ENCODE measurements at regions not wholly inside any gene's neighbourhood (a gene's known extent, or its start where the extent isn't known, plus 50 kb on each side); places are given as distances from the start of the nearest gene placed in this dataset.

DNA sequence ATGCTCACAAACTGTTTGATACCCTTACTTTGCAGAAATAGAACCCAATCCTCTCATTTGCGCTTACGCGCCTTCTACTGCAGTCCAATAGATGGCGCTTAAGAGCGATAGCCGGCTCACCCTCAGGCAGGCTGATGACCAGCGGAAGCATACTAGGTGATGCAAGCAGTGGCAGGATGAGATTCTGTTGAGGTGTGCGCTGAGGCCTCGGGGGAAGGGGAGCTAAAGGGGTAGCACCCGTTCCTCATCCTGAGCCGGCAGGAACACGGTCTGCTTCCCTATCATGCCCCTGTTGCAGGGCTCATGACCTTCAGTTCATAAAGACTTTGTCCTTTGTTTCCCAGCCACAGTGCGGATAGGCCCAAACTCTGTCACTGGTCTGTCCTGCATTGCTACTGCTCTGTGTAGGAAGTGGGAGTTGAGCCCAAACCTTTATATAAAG is 628.9 kb downstream of the TLL1 start:
- Mint-ChIP-seq H3K27ac (no peak overlapping the region), H3K27me3 (no peaks in the 10 kb centered on the region), H3K9me3 (peaks cover 0 to 31% (median 6%) of the 10 kb centered on the region in 11 donors), H3K36me3 (no peaks in the 10 kb centered on the region), H3K4me1 (no peaks in the 10 kb centered on the region), H3K4me3 (no peak overlapping the region)
- Histone ChIP-seq H3K4me3 (ENCODE audit: low read length) (no peak overlapping the region), H3K9me3 (ENCODE audit: control insufficient read depth in 2 of 3, low read length in 3 of 3) (no peaks in the 10 kb centered on the region), H3K4me1 (ENCODE audit: control insufficient read depth in 2 of 2, insufficient read depth in 2 of 2, low read length in 2 of 2) (no peaks in the 10 kb centered on the region), H3K27me3 (ENCODE audit: control insufficient read depth in 2 of 2, insufficient read depth in 2 of 2, low read length in 2 of 2) (no peaks in the 10 kb centered on the region), H3K27ac (ENCODE audit: low read depth, low read length) (no peak overlapping the region), H3K36me3 (ENCODE audit: control insufficient read depth in 2 of 3, insufficient read depth in 3 of 3, low read length in 3 of 3) (no peaks in the 10 kb centered on the region)
- intact Hi-C loops (cut with micrococcal nuclease): no loop called here
- CTCF ChIA-PET: no interaction called here
- POLR2A ChIA-PET: no interaction called here
- no peak for DNase-seq
- ATAC-seq: no peak

DNA sequence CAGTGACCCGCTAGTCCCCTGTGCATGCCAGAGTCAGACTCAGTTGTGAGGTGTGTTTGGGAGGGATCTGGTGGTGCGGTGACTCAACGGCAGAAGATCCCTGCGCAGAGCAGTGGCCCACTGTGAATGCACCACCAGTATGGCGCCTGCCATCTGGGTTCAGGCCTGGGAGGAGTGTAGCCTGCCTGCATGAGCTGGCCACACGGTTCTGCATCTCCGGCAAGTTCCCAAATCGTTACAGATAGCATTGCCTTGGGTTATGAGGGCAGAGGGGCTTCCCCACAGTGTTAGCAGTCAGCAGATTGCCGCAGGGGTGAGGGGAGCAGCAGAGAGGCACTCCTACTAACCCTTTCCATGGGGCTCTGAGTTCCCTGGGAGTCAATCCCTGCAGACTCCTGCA is 629.6 kb downstream of the TLL1 start:
- H3K9me3 Mint-ChIP-seq: peaks cover 0 to 32% (median 6%) of the 10 kb centered on the region in 11 donors
- Histone ChIP-seq H3K27me3 (ENCODE audit: control insufficient read depth in 2 of 2, insufficient read depth in 2 of 2, low read length in 2 of 2) (no peaks in the 10 kb centered on the region), H3K36me3 (ENCODE audit: control insufficient read depth in 2 of 3, insufficient read depth in 3 of 3, low read length in 3 of 3) (no peaks in the 10 kb centered on the region), H3K9me3 (ENCODE audit: control insufficient read depth in 2 of 3, low read length in 3 of 3) (no peaks in the 10 kb centered on the region), H3K27ac (ENCODE audit: low read depth, low read length) (no peak overlapping the region), H3K4me1 (ENCODE audit: control insufficient read depth in 2 of 2, insufficient read depth in 2 of 2, low read length in 2 of 2) (no peaks in the 10 kb centered on the region), H3K4me3 (ENCODE audit: low read length) (no peak overlapping the region)
- DNase-seq: no peak
- intact Hi-C loops (cut with micrococcal nuclease): no loop called here
- no peak overlapping the region for H3K27ac Mint-ChIP-seq
- no peak overlapping the region for H3K4me3 Mint-ChIP-seq
- H3K4me1 Mint-ChIP-seq: no peaks in the 10 kb centered on the region
- ATAC-seq: no peak
- no peaks in the 10 kb centered on the region for H3K27me3 Mint-ChIP-seq
- ChIA-PET POLR2A (no interaction called here), CTCF (no interaction called here)
- no peaks in the 10 kb centered on the region for H3K36me3 Mint-ChIP-seq

DNA sequence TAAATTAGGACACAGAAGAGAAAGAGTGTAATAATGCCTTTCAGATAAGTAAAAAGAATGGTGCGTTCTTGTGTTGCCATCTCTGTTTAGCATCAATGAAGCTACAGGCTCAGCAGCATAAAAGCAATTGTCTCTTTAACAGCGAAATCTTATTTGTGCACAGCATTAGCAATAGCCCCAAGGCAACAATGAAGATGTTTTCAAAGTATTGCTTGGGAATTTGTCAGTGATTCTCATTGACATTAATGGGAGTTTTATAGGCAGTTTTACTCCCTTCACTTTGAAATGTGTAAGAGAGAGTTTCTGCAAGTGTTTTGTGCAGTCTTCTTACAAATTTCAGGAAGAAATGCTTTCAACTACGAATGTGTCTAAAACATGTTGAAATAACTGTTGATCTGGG is 633.0 kb downstream of the TLL1 start:
- Histone ChIP-seq H3K27ac (ENCODE audit: low read depth, low read length) (no peak overlapping the region), H3K27me3 (ENCODE audit: control insufficient read depth in 2 of 2, insufficient read depth in 2 of 2, low read length in 2 of 2) (no peaks in the 10 kb centered on the region), H3K4me1 (ENCODE audit: control insufficient read depth in 2 of 2, insufficient read depth in 2 of 2, low read length in 2 of 2) (no peaks in the 10 kb centered on the region), H3K9me3 (ENCODE audit: control insufficient read depth in 2 of 3, low read length in 3 of 3) (no peaks in the 10 kb centered on the region), H3K36me3 (ENCODE audit: control insufficient read depth in 2 of 3, insufficient read depth in 3 of 3, low read length in 3 of 3) (no peaks in the 10 kb centered on the region), H3K4me3 (ENCODE audit: low read length) (no peak overlapping the region)
- intact Hi-C loops (cut with micrococcal nuclease): no loop called here
- Mint-ChIP-seq H3K4me3 (no peak overlapping the region), H3K36me3 (no peaks in the 10 kb centered on the region), H3K9me3 (peaks cover 0 to 26% (median 7%) of the 10 kb centered on the region in 11 donors), H3K27ac (no peak overlapping the region), H3K27me3 (no peaks in the 10 kb centered on the region), H3K4me1 (no peaks in the 10 kb centered on the region)
- ChIA-PET POLR2A (no interaction called here), CTCF (no interaction called here)
- DNase-seq (no peak), ATAC-seq (no peak)

DNA sequence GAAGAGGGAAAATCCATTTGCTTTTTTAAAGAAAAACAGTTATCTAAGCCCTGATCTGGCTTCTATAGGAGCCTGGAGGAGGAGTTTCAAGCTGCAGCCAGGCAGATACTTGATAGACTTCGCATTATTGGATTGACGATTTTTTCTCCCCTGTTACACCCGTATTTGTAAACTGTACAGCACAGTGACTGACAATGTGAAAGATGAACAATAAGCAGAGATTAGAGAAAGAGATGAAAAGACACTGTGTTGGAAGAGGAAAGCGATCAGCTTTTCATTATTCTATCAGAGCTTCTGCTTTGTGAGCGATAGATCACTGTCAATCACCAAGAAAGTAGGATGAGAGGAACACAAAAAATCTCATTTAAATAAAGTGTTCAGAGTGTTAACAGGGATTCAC is 639.2 kb downstream of the TLL1 start:
- ATAC-seq: no peak
- POLR2A ChIA-PET: no interaction called here
- intact Hi-C loops (cut with micrococcal nuclease): no loop called here
- Histone ChIP-seq H3K4me3 (ENCODE audit: low read length) (no peak overlapping the region), H3K9me3 (ENCODE audit: control insufficient read depth in 2 of 3, low read length in 3 of 3) (no peaks in the 10 kb centered on the region), H3K27ac (ENCODE audit: low read depth, low read length) (no peak overlapping the region), H3K36me3 (ENCODE audit: control insufficient read depth in 2 of 3, insufficient read depth in 3 of 3, low read length in 3 of 3) (no peaks in the 10 kb centered on the region), H3K27me3 (ENCODE audit: control insufficient read depth in 2 of 2, insufficient read depth in 2 of 2, low read length in 2 of 2) (no peaks in the 10 kb centered on the region), H3K4me1 (ENCODE audit: control insufficient read depth in 2 of 2, insufficient read depth in 2 of 2, low read length in 2 of 2) (no peaks in the 10 kb centered on the region)
- no peak overlapping the region for H3K4me3 Mint-ChIP-seq
- no peaks in the 10 kb centered on the region for H3K27me3 Mint-ChIP-seq
- no peaks in the 10 kb centered on the region for H3K36me3 Mint-ChIP-seq
- DNase-seq: no peak
- peaks cover 0 to 15% (median 4%) of the 10 kb centered on the region in 11 donors for H3K9me3 Mint-ChIP-seq
- H3K27ac Mint-ChIP-seq: no peak overlapping the region
- CTCF ChIA-PET: no interaction called here
- H3K4me1 Mint-ChIP-seq: no peaks in the 10 kb centered on the region

DNA sequence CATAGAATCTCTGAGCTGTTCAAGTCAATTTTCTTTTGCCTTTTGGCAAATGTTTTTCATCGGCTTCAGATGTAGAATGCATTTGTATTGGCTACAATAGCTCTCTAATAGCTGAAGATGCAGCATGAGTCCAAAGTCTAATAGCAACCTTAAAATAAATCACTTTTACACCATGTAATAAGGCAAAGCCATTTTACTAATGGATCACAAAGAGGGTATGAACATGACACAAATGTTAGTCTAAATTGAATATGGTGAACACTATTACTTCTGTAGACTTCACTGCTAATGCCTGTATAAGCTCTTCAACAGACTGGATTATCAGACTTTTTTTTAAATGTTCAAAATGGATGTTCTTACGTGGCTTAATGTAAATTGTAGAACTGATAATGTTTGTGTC is 645.3 kb downstream of the TLL1 start:
- Histone ChIP-seq H3K9me3 (ENCODE audit: control insufficient read depth in 2 of 3, low read length in 3 of 3) (no peaks in the 10 kb centered on the region), H3K36me3 (ENCODE audit: control insufficient read depth in 2 of 3, insufficient read depth in 3 of 3, low read length in 3 of 3) (no peaks in the 10 kb centered on the region), H3K4me1 (ENCODE audit: control insufficient read depth in 2 of 2, insufficient read depth in 2 of 2, low read length in 2 of 2) (no peaks in the 10 kb centered on the region), H3K27me3 (ENCODE audit: control insufficient read depth in 2 of 2, insufficient read depth in 2 of 2, low read length in 2 of 2) (no peaks in the 10 kb centered on the region), H3K4me3 (ENCODE audit: low read length) (no peak overlapping the region), H3K27ac (ENCODE audit: low read depth, low read length) (no peak overlapping the region)
- ChIA-PET CTCF (no interaction called here), POLR2A (no interaction called here)
- no peak for DNase-seq
- Mint-ChIP-seq H3K27me3 (no peaks in the 10 kb centered on the region), H3K36me3 (no peaks in the 10 kb centered on the region), H3K9me3 (peaks cover 0 to 16% (median 6%) of the 10 kb centered on the region in 11 donors), H3K4me3 (no peak overlapping the region), H3K27ac (no peak overlapping the region), H3K4me1 (no peaks in the 10 kb centered on the region)
- no peak for ATAC-seq
- intact Hi-C loops (cut with micrococcal nuclease): no loop called here

DNA sequence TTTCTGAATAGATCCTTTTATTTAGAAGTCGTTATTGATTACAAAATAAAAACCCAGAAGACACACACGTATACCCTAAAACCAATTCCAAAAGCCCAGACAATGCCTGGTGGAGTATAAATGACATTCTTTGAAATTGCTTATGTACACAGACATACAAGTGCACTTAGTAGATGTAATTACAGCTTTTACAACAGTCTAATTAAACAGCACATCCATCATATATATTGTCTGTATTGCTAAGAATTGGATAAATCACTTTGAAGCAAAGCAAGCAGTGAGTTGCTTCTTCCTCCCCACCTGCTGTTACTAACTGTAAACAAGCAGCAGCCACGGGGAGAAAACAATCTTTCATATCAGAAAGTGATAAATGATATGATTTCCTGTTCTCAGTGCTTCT is 645.7 kb downstream of the TLL1 start:
- ChIA-PET CTCF (no interaction called here), POLR2A (no interaction called here)
- no peaks in the 10 kb centered on the region for H3K36me3 ChIP-seq (ENCODE audit: control insufficient read depth in 2 of 3, insufficient read depth in 3 of 3, low read length in 3 of 3)
- Mint-ChIP-seq H3K36me3 (no peaks in the 10 kb centered on the region), H3K27me3 (no peaks in the 10 kb centered on the region), H3K4me1 (no peaks in the 10 kb centered on the region), H3K9me3 (peaks cover 0 to 16% (median 6%) of the 10 kb centered on the region in 11 donors), H3K27ac (no peak overlapping the region), H3K4me3 (no peak overlapping the region)
- DNase-seq (no peak), ATAC-seq (no peak)
- intact Hi-C loops (cut with micrococcal nuclease): no loop called here
- no peaks in the 10 kb centered on the region for H3K27me3 ChIP-seq (ENCODE audit: control insufficient read depth in 2 of 2, insufficient read depth in 2 of 2, low read length in 2 of 2)
- H3K4me1 ChIP-seq (ENCODE audit: control insufficient read depth in 2 of 2, insufficient read depth in 2 of 2, low read length in 2 of 2): no peaks in the 10 kb centered on the region
- no peaks in the 10 kb centered on the region for H3K9me3 ChIP-seq (ENCODE audit: control insufficient read depth in 2 of 3, low read length in 3 of 3)
- H3K27ac ChIP-seq (ENCODE audit: low read depth, low read length): no peak overlapping the region
- no peak overlapping the region for H3K4me3 ChIP-seq (ENCODE audit: low read length)

DNA sequence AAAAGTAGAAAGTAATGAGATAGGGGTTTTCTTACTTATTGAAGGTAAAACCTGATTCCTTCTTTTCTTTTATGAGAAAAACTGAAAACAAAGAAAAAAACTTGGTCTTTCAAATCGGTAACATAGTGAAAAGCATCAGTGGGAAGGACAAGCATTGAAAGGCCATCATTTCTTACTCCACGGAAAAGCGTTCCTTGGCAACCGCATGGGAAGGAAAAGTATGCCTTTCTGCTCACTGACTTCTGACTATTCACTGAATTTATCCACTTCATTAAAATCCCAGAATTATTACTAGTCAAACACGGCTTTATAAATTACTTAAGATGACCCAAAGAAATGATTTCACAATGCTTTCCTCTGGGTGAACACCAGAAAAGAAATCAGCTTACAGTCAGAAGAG is 646.7 kb downstream of the TLL1 start:
- Histone ChIP-seq H3K27ac (ENCODE audit: low read depth, low read length) (no peak overlapping the region), H3K36me3 (ENCODE audit: control insufficient read depth in 2 of 3, insufficient read depth in 3 of 3, low read length in 3 of 3) (no peaks in the 10 kb centered on the region), H3K4me3 (ENCODE audit: low read length) (no peak overlapping the region), H3K9me3 (ENCODE audit: control insufficient read depth in 2 of 3, low read length in 3 of 3) (no peaks in the 10 kb centered on the region), H3K27me3 (ENCODE audit: control insufficient read depth in 2 of 2, insufficient read depth in 2 of 2, low read length in 2 of 2) (no peaks in the 10 kb centered on the region), H3K4me1 (ENCODE audit: control insufficient read depth in 2 of 2, insufficient read depth in 2 of 2, low read length in 2 of 2) (no peaks in the 10 kb centered on the region)
- H3K27ac Mint-ChIP-seq: no peak overlapping the region
- intact Hi-C loops (cut with micrococcal nuclease): no loop called here
- H3K9me3 Mint-ChIP-seq: peaks cover 0 to 16% (median 6%) of the 10 kb centered on the region in 11 donors
- H3K4me3 Mint-ChIP-seq: no peak overlapping the region
- ChIA-PET CTCF (no interaction called here), POLR2A (no interaction called here)
- ATAC-seq (no peak), DNase-seq (no peak)
- H3K27me3 Mint-ChIP-seq: no peaks in the 10 kb centered on the region
- no peaks in the 10 kb centered on the region for H3K36me3 Mint-ChIP-seq
- no peaks in the 10 kb centered on the region for H3K4me1 Mint-ChIP-seq

All from naive thymus-derived CD4-positive, alpha-beta T cell (primary cell).